Chondrocyte (in vitro differentiated cells): ENCODE measurements at regions not wholly inside any gene's neighbourhood (a gene's known extent, or its start where the extent isn't known, plus 50 kb on each side); places are given as distances from the start of the nearest gene placed in this dataset.

Source experiments
- DNase-seq: peaks from one replicate; pipeline ENCODE4 v3.0.0; 2021; ENCODE audit warnings: mixed read lengths, low spot score
- H3K27ac Mint-ChIP-seq: one replicate; pipeline ENCODE4 v1.8.0; 2021; ENCODE audit warnings: mild to moderate bottlenecking, moderate library complexity, mixed read lengths; ENCODE audit not compliant: unreplicated experiment
- H3K27me3 Mint-ChIP-seq: 2 replicates; pipeline ENCODE4 v1.8.0; 2021; ENCODE audit warnings: low read depth, mixed read lengths
- H3K36me3 Mint-ChIP-seq: 2 replicates; pipeline ENCODE4 v1.8.0; 2021; ENCODE audit warnings: low read depth, mixed read lengths
- H3K4me1 Mint-ChIP-seq: 2 replicates; pipeline ENCODE4 v1.8.0; 2021; ENCODE audit warnings: low read depth, mild to moderate bottlenecking, mixed read lengths
- H3K4me3 Mint-ChIP-seq: one replicate; pipeline ENCODE4 v1.8.0; 2021; ENCODE audit warnings: mild to moderate bottlenecking, moderate library complexity, mixed read lengths; ENCODE audit not compliant: unreplicated experiment
- H3K9me3 Mint-ChIP-seq: 2 replicates; pipeline ENCODE4 v1.8.0; 2021; ENCODE audit warnings: low read depth, mixed read lengths
- TF ChIP-seq, protein P1 (sequence below): fragments of 200-600 bp; sonication (generic); IDR thresholded peaks from 2 replicates; pipeline ENCODE4 v1.5.0; 2021; ENCODE audit warnings: antibody characterized with exemption, mild to moderate bottlenecking, moderate library complexity

DNA sequence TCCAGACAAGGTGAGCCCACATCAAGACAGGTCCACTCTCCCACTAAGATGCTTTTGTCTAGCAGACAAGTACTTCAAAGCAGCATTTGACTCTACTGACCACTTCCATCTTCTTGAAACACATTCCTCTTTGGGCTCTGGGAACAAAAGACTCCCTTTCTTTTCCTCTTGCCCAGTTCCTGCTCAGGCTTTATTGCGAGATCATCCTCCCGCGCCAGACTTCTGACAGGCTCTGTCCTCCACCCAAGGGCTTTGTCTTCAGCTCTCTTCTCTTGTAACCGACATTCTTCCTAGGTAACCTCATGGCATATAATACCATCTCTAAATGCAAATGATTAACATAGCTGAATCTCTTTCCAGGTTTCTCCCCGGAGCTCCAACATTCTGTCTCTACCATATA, 85.8 kb downstream of the NUDT12 start:
- no peaks in the 10 kb centered on the region for H3K36me3 Mint-ChIP-seq
- no peaks in the 10 kb centered on the region for H3K27me3 Mint-ChIP-seq
- TF ChIP-seq, protein P1, sequence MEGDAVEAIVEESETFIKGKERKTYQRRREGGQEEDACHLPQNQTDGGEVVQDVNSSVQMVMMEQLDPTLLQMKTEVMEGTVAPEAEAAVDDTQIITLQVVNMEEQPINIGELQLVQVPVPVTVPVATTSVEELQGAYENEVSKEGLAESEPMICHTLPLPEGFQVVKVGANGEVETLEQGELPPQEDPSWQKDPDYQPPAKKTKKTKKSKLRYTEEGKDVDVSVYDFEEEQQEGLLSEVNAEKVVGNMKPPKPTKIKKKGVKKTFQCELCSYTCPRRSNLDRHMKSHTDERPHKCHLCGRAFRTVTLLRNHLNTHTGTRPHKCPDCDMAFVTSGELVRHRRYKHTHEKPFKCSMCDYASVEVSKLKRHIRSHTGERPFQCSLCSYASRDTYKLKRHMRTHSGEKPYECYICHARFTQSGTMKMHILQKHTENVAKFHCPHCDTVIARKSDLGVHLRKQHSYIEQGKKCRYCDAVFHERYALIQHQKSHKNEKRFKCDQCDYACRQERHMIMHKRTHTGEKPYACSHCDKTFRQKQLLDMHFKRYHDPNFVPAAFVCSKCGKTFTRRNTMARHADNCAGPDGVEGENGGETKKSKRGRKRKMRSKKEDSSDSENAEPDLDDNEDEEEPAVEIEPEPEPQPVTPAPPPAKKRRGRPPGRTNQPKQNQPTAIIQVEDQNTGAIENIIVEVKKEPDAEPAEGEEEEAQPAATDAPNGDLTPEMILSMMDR = no peak
- H3K4me1 Mint-ChIP-seq = peaks cover 39% of the 10 kb centered on the region
- no peak overlapping the region for H3K27ac Mint-ChIP-seq
- no peak for DNase-seq
- H3K9me3 Mint-ChIP-seq = no peaks in the 10 kb centered on the region
- no peak overlapping the region for H3K4me3 Mint-ChIP-seq

- H3K4me1 Mint-ChIP-seq = peaks cover 39% of the 10 kb centered on the region
- DNase-seq = no peak
Measured at GRCh38 chr5:103475629-103476240, 86.9 kb downstream of the NUDT12 start.

GRCh38 chr5:103474677-103475076, 87.9 kb downstream of the NUDT12 start:
- no peaks in the 10 kb centered on the region for H3K27me3 Mint-ChIP-seq
- H3K4me3 Mint-ChIP-seq = no peak overlapping the region
- DNase-seq = no peak
- TF ChIP-seq, protein P1 = peak; percentile 43
- no peaks in the 10 kb centered on the region for H3K36me3 Mint-ChIP-seq
- H3K27ac Mint-ChIP-seq = peak overlapping the region; percentile 35
- H3K9me3 Mint-ChIP-seq = no peaks in the 10 kb centered on the region
- peaks cover 39% of the 10 kb centered on the region for H3K4me1 Mint-ChIP-seq

More at GRCh38 chr5:103475629-103476240, 86.9 kb downstream of the NUDT12 start:
- H3K27me3 Mint-ChIP-seq = no peaks in the 10 kb centered on the region
- TF ChIP-seq, protein P1 = peak; percentile 92
- no peaks in the 10 kb centered on the region for H3K9me3 Mint-ChIP-seq
- no peak overlapping the region for H3K4me3 Mint-ChIP-seq
- no peak overlapping the region for H3K27ac Mint-ChIP-seq
- no peaks in the 10 kb centered on the region for H3K36me3 Mint-ChIP-seq

GRCh38 chr5:103473725-103474124, 88.9 kb downstream of the NUDT12 start:
- Mint-ChIP-seq H3K36me3 (no peaks in the 10 kb centered on the region), H3K27ac (no peak overlapping the region), H3K9me3 (no peaks in the 10 kb centered on the region), H3K4me3 (no peak overlapping the region), H3K27me3 (no peaks in the 10 kb centered on the region), H3K4me1 (peaks cover 39% of the 10 kb centered on the region)
- no peak for DNase-seq
- TF ChIP-seq, protein P1 = no peak

GRCh38 chr5:103472830-103473229, 89.8 kb downstream of the NUDT12 start:
- TF ChIP-seq, protein P1 = no peak
- peaks cover 36% of the 10 kb centered on the region for H3K4me1 Mint-ChIP-seq
- H3K27ac Mint-ChIP-seq = peak overlapping the region; percentile 3
- no peak for DNase-seq
- H3K9me3 Mint-ChIP-seq = no peaks in the 10 kb centered on the region
- H3K27me3 Mint-ChIP-seq = no peaks in the 10 kb centered on the region
- H3K36me3 Mint-ChIP-seq = no peaks in the 10 kb centered on the region
- H3K4me3 Mint-ChIP-seq = no peak overlapping the region
